Stomach (tissue), 4 donors: ENCODE measurements at regions not wholly inside any gene's neighbourhood (a gene's known extent, or its start where the extent isn't known, plus 50 kb on each side); places are given as distances from the start of the nearest gene placed in this dataset.

Experiments
- CTCF ChIP-seq, 7 experiments: fragments of 450-650 bp in 4 of 7; fragments of 200-600 bp in 3 of 7; sonication (generic) in 3 of 7; IDR thresholded peaks; one replicate each; pipeline ENCODE4 v1.5.1; 2016 to 2019; ENCODE audit warnings: antibody characterized with exemption in 7 of 7, control low read depth in 2 of 7, mild to moderate bottlenecking in 1 of 7
- EP300 ChIP-seq: sonication (generic); formaldehyde crosslinking; IDR thresholded peaks from one replicate; pipeline ENCODE4 v1.6.1; 2017; ENCODE audit warnings: antibody characterized with exemption
- POLR2A ChIP-seq, 4 donors: fragments of 450-650 bp; IDR thresholded peaks; one replicate each; pipeline ENCODE4 v1.6.1; 2016; ENCODE audit warnings: antibody characterized with exemption in 4 of 4, control low read depth in 2 of 4, mild to moderate bottlenecking in 1 of 4, moderate library complexity in 1 of 4
- POLR2AphosphoS5 ChIP-seq, 3 donors: sonication (generic); formaldehyde crosslinking; IDR thresholded peaks; one replicate each; pipeline ENCODE4 v1.6.1; 2016; ENCODE audit warnings: antibody characterized with exemption in 3 of 3

- no peak for TF ChIP-seq CTCF (IDR thresholded peaks at IDR 0.05)
- TF ChIP-seq EP300, result no peak
- no peak for TF ChIP-seq POLR2A (IDR thresholded peaks at IDR 0.05)
- TF ChIP-seq POLR2AphosphoS5 (IDR thresholded peaks at IDR 0.05), result no peak
Observed at GRCh38 chr20:48502758-48503157, 325.0 kb downstream of the PREX1 start.
